Progenitor cell of endocrine pancreas (in vitro differentiated cells): ENCODE measurements at regions not wholly inside any gene's neighbourhood (a gene's known extent, or its start where the extent isn't known, plus 50 kb on each side); places are given as distances from the start of the nearest gene placed in this dataset.

Experiments
- DNase-seq: peaks from one replicate; pipeline ENCODE4 v3.0.0; 2021; ENCODE audit warnings: low spot score; ENCODE audit not compliant: unreplicated experiment
- H3K27ac Mint-ChIP-seq: 2 replicates; pipeline ENCODE4 v1.8.0; 2021; ENCODE audit warnings: mild to moderate bottlenecking, moderate library complexity, mixed read lengths
- H3K27me3 Mint-ChIP-seq: 2 replicates; pipeline ENCODE4 v1.8.0; 2021; ENCODE audit warnings: mixed read lengths
- H3K36me3 Mint-ChIP-seq: 2 replicates; pipeline ENCODE4 v1.8.0; 2022; ENCODE audit warnings: mixed read lengths; ENCODE audit not compliant: insufficient read depth
- H3K4me1 Mint-ChIP-seq: 2 replicates; pipeline ENCODE4 v1.8.0; 2021; ENCODE audit warnings: low read depth, mixed read lengths
- H3K4me3 Mint-ChIP-seq: 2 replicates; pipeline ENCODE4 v1.8.0; 2021; ENCODE audit warnings: low read depth, mild to moderate bottlenecking, moderate library complexity, mixed read lengths
- H3K9me3 Mint-ChIP-seq: 2 replicates; pipeline ENCODE4 v1.8.0; 2021; ENCODE audit warnings: low read depth, mixed read lengths
- CTCF ChIP-seq: fragments of 200-600 bp; sonication (generic); IDR thresholded peaks from one replicate; pipeline ENCODE4 v1.5.0; 2021; ENCODE audit warnings: antibody characterized with exemption, mild to moderate bottlenecking; ENCODE audit not compliant: unreplicated experiment

- Mint-ChIP-seq H3K36me3 (no peaks in the 10 kb centered on the region), H3K9me3 (peaks cover 6% of the 10 kb centered on the region), H3K4me3 (no peak overlapping the region), H3K27ac (no peak overlapping the region), H3K27me3 (peaks cover 29% of the 10 kb centered on the region), H3K4me1 (no peaks in the 10 kb centered on the region)
- DNase-seq = no peak
- TF ChIP-seq CTCF = no peak
Observed at GRCh38 chr15:97858296-97858695, 102.2 kb upstream of the ARRDC4 start.

GRCh38 chr15:97861529-97862260 lies 98.8 kb upstream of the ARRDC4 start:
- Mint-ChIP-seq H3K27ac (no peak overlapping the region), H3K9me3 (peaks cover 6% of the 10 kb centered on the region), H3K27me3 (peaks cover 24% of the 10 kb centered on the region), H3K36me3 (no peaks in the 10 kb centered on the region), H3K4me3 (no peak overlapping the region), H3K4me1 (no peaks in the 10 kb centered on the region)
- no peak for DNase-seq
- no peak for TF ChIP-seq CTCF

GRCh38 chr15:97866959-97867358 lies 93.5 kb upstream of the ARRDC4 start:
- Mint-ChIP-seq H3K4me3 (no peak overlapping the region), H3K27ac (no peak overlapping the region), H3K4me1 (no peaks in the 10 kb centered on the region), H3K9me3 (peaks cover 6% of the 10 kb centered on the region), H3K27me3 (peaks cover 12% of the 10 kb centered on the region), H3K36me3 (no peaks in the 10 kb centered on the region)
- DNase-seq = no peak
- no peak for TF ChIP-seq CTCF

DNA sequence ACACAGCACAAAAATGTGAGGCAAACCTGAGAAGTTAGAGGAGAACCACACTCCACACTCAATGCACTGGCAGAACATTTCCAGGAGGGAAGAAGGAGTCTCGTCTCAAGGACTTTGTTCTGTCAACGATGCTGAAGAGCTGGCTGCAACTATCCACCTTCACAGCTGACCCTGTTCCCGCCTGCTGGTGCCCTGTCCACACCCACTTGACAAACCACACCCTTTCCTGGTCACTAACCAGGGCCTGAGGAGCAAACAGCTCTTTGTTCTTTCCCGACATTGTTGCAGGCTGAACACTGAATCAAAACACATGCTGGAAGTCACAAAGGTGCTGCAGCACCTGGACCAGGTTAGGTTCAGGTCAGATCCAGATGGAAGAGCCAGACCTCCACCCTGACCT lies 92.6 kb upstream of the ARRDC4 start:
- Mint-ChIP-seq H3K4me3 (no peak overlapping the region), H3K27ac (peak overlapping the region; percentile 79), H3K4me1 (no peaks in the 10 kb centered on the region)

GRCh38 chr15:97868981-97869380 lies 91.5 kb upstream of the ARRDC4 start:
- no peak for DNase-seq
- Mint-ChIP-seq H3K36me3 (no peaks in the 10 kb centered on the region), H3K27me3 (peaks cover 11% of the 10 kb centered on the region), H3K9me3 (no peaks in the 10 kb centered on the region), H3K27ac (no peak overlapping the region), H3K4me3 (no peak overlapping the region), H3K4me1 (no peaks in the 10 kb centered on the region)
- TF ChIP-seq CTCF = no peak

More for the DNA sequence above, 92.6 kb upstream of the ARRDC4 start:
- H3K36me3 Mint-ChIP-seq = no peaks in the 10 kb centered on the region
- TF ChIP-seq CTCF = no peak
- no peak for DNase-seq
- H3K27me3 Mint-ChIP-seq = peaks cover 11% of the 10 kb centered on the region
- H3K9me3 Mint-ChIP-seq = peaks cover under 1% of the 10 kb centered on the region
